Dermis blood vessel endothelial cell (primary cell): ENCODE measurements at regions not wholly inside any gene's neighbourhood (a gene's known extent, or its start where the extent isn't known, plus 50 kb on each side); places are given as distances from the start of the nearest gene placed in this dataset.
"Not testable (repeated sequence)": the region's sequence is repeated elsewhere in the genome, so short reads cannot be mapped to it uniquely, and the experiment has no call there.

ENCODE experiments used
- DNase-seq: peaks from one replicate; pipeline ENCODE4 v3.0.0; 2010

GRCh38 chr13:82136880-82137279 lies 1745.4 kb downstream of the SLITRK1 start:
- no peak for DNase-seq

GRCh38 chr13:82129281-82129680 lies 1753.0 kb downstream of the SLITRK1 start:
- DNase-seq: no peak

GRCh38 chr13:82118589-82118988 lies 1763.7 kb downstream of the SLITRK1 start:
- no peak for DNase-seq

DNA sequence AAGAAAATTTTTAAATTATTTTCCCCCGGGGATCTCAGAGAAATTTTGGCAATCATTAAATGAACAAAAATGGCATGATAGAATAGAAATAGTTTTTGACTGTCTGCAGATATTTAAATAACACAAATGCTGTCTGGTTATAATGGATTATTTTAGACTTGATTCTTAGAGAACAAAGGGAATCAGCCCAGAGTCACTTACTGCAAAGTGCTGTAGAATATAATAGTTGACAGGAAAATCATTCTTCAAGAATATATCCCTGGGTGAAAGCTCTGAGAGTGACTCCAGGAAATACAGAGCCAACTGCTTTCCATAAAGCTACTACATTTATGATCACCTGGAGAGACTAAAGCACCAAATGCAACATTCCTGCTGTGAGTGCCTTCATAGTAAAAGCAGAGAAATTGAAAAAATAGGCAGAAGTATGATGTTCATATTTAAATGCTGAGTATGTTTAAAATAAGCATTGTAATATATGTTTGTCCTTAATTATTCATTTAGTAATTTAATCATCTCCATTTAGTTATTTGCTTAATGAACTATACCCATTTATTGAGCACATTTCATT lies 1765.8 kb downstream of the SLITRK1 start:
- no peak for DNase-seq

GRCh38 chr13:82115391-82115790 lies 1766.9 kb downstream of the SLITRK1 start:
- DNase-seq: no peak

- no peak for DNase-seq
Measured at GRCh38 chr13:82096256-82096655, 1755.3 kb upstream of the SPRY2 start.

DNA sequence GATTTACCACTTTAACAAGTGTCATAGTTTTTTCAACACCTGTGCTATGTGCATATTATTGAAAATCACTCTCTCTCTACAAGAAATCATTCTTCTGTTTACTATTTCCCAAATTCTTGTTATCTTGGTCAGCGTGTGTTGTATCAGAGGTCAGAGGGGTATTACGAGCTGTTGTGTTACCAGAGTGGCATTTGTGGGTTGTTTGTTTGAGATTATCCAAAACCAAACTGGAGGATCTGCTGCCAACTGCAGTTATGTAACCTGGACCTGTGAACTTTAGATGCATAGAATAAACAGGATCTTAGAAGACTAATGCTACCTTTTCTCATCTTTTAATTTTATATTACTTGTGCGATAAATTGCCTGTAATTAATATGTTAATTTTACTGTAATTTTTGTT lies 1751.4 kb upstream of the SPRY2 start:
- DNase-seq: no peak

DNA sequence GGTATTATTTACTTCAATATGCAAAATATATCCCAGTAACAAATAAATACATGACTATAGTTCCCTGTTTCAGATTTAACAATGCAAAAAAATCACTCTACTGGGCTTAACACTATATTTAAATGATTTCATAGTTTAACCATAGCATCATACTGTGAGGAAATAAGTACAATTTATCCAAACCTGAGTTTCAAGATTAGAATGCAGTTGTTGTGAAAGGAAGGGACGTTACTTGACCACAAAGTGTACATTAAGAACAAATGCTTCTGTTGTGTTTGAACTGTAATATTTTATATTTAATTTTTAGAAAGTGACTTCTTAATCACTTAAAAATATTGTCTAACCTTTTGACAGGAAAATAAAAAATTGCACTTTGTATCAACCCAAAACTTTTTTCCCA lies 1747.9 kb upstream of the SPRY2 start:
- no peak for DNase-seq

GRCh38 chr13:82076496-82076895 lies 1735.6 kb upstream of the SPRY2 start:
- no peak for DNase-seq

DNA sequence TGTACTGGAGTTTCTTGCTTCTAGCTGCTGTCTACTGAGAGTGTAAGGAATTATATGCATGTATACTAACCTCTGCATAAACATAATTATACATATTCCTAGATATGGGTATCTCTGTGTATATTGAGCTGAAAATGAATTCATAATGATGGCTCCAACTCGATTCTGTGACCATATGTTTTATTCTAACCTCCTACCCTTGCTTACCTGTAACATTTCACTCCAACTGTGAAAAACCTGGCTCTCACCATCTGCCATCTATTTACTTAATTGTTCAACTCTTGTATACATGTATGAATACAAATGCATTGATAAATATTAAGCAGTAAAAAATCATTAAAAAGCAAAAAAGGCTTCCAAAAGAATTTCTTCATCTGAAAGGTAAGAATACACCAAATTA lies 1729.5 kb upstream of the SPRY2 start:
- DNase-seq: no peak

DNA sequence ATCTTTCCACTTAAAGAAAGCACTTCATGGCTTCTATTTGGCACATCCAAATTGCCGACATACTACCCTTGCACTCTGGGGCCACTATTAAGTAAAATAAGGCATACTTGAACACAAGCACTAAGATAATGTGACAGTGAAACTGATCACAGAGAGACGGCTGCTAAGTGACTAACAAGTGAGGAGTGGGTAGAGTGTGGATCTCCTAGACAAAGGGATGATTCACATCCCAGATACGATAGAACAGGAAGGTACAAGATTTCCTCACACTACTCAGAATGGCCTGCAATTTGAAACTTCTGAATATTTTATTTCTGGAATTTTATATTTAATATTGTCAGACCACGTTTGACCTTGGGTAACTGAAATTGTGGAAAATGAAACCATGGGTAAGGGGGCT lies 1721.8 kb upstream of the SPRY2 start:
- DNase-seq: peak; percentile 0

DNA sequence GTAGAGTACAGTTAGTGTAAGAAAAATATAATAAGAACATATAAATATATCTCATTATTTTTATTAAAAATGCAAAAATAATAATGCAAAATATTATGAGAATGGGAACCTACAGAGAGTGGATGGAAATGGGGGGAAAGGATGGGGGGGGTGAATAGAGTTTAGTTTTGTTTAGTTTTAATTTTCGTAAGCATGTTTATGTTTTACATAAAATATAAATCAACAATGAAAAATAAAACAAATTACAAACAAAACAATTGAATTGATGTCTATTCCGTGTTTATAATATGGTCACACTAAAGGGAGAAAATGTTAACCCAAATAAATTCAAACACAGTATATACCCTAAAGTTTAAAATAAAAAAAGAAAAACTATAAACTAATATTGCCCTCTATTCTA lies 1717.4 kb upstream of the SPRY2 start:
- DNase-seq: no peak

DNA sequence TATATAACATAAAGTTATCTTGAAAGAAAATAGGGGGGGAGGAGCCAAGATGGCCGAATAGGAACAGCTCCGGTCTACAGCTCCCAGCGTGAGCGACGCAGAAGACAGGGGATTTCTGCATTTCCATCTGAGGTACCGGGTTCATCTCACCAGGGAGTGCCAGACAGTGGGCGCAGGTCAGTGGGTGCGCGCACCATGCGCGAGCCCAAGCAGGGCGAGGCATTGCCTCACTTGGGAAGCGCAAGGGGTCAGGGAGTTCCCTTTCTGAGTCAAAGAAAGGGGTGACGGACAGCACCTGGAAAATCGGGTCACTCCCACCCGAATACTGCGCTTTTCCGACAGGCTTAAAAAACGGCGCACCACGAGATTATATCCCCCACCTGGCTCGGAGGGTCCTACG lies 1704.4 kb upstream of the SPRY2 start:
- not testable (repeated sequence) for DNase-seq

- no peak for DNase-seq
Measured at GRCh38 chr13:82036602-82037001, 1695.7 kb upstream of the SPRY2 start.

GRCh38 chr13:82011355-82011754 lies 1670.4 kb upstream of the SPRY2 start:
- peak; percentile 35 for DNase-seq

DNA sequence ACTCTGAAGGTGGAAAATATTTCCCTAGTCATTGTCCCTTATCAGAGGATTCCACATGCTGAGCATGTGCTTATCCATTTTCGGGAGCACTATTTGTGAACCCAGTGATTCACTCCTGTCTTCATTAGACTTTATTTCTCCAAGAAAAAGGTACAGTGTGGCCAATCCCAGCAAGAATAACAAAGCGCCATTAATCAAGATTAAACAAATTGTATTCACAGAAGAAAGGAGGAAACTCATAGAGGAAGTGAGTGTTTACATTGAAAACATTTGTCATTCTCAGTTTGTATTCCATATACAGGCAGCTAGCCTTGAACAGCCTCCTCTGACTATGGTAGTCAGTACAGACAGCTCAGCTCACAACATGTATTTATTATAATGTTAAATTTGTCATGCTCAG lies 1669.9 kb upstream of the SPRY2 start:
- peak; percentile 57 for DNase-seq

DNA sequence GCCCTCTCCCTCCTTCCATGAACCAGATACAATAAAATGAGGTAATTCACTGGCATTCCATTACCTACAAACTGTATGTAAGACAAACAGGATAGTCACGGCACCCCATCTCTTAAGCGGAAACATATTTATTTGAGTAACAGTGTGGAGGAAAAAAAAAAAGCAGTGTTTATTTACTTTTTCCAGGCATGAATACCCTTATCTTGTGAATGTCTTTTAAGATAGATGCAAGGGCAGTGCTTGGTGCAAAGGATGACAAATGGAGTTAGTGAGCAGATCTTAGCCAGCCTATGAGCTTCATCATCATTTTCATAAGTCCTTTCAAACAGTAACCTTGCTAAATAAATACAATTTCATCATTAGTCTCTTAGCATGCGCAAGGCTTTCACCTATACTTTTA lies 1661.8 kb upstream of the SPRY2 start:
- peak; percentile 51 for DNase-seq

DNA sequence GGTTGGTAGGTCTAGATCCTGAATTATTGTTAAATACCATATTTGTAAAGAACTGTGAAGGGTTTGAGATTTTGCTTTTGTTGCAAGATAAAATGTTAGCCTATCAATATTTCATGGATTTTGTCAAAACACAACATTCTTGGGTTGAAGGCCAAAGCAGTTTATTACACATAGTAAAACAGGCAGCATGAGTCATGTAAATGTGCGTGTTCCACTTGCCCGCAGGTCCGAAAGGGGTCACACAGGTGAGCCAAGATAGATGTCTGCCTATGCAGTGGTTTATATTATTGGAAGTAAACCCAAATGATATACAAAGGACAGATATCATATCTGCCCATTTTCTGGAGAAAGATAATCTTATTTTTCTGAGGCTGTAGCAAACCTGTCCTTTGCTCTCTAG lies 1654.4 kb upstream of the SPRY2 start:
- no peak for DNase-seq

DNA sequence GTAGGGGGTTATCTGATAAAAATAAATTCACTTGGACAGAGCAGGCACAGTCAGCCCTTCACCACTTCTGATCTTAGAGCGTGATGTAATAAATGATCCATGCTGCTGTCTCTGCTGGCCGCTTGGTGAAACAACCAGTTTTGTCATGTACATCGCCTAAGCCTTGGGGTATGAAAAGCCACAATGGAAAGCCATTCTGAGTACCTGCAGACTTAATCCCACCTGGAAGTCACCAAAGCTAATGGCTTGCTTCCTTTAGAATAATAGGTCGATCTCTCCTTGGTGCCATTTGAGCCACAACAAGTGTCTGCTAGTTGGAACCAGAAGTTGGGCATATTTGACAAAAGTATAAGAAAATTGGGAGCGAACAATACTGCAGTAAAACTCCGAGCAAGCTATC lies 1649.7 kb upstream of the SPRY2 start:
- no peak for DNase-seq

DNA sequence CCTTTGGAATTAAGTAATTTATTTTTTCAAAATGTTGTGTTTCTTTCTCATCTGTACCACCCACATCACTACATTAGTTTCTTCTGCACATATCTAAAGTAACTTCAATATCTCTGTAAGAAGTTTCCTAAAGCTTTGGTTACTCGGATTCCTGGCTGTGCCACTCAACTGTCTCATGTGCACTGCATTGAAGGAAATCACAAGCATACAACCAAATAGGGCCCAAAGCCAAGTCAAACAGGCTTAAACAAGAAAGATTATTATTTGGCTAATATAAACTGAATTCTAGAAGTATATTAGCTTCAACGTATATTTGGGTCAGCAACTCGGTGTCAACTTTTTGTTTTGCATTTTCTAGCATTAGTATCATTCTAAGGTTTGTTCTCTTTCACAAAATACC lies 1647.6 kb upstream of the SPRY2 start:
- DNase-seq: no peak

DNA sequence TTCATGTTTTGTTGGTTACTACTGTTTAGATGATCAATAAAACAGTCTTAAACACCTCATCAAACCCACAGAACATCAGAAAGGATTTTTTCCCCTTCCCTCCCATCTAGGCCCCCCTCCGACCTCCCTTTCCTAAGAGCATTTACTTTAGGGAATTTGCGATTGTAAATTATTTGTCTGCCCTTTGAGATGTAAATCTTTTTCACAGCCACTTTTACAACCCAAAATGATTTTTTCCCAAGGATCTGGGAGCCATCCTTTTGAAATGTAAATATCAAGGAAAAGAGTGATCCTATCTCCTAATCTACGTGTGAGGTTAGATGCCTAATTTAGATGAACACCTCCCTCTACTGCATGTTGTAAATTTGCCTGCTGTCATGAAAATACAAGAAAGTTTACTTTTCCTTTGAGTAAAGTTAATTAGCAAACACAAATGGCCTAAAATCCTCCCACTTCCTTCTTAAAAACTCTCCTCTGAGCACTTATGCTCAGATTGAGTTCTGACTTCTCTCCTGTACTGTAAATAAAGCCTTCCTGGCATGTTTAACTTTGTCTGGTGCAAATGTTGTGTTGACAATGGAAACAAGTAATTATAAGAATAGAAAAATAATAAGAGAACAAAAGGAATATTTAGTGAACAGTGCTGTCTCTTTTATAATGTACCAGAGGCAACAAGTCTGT lies 1646.9 kb upstream of the SPRY2 start:
- DNase-seq: no peak

GRCh38 chr13:81987159-81987558 lies 1646.2 kb upstream of the SPRY2 start:
- DNase-seq: no peak

GRCh38 chr13:81986308-81986707 lies 1645.4 kb upstream of the SPRY2 start:
- DNase-seq: no peak

GRCh38 chr13:81957121-81957520 lies 1616.2 kb upstream of the SPRY2 start:
- DNase-seq: no peak

- DNase-seq: peak; percentile 34
Measured at GRCh38 chr13:81929988-81930387, 1589.1 kb upstream of the SPRY2 start.
